HCT116 (cell line): ENCODE measurements at regions not wholly inside any gene's neighbourhood (a gene's known extent, or its start where the extent isn't known, plus 50 kb on each side); places are given as distances from the start of the nearest gene placed in this dataset.

Source experiments
- JUND ChIP-seq: IDR thresholded peaks from 2 replicates; pipeline ENCODE4 v1.6.1; 2012
- TF ChIP-seq, protein P1 (sequence below), 3 experiments: fragments of 200-600 bp in 1 of 3; sonication (generic) in 1 of 3; IDR thresholded peaks in 2 of 3; conservative IDR thresholded peaks in 1 of 3; 2 replicates each; pipeline ENCODE4 v1.5.1; 2012 to 2017; ENCODE audit warnings: low read depth in 2 of 3, low read length in 2 of 3, antibody characterized with exemption in 1 of 3, borderline replicate concordance in 1 of 3, control low read depth in 1 of 3, mild to moderate bottlenecking in 1 of 3, mixed read lengths in 1 of 3, mixed run types in 1 of 3, moderate library complexity in 1 of 3; ENCODE audit not compliant: insufficient read depth in 1 of 3

- TF ChIP-seq, protein P1, sequence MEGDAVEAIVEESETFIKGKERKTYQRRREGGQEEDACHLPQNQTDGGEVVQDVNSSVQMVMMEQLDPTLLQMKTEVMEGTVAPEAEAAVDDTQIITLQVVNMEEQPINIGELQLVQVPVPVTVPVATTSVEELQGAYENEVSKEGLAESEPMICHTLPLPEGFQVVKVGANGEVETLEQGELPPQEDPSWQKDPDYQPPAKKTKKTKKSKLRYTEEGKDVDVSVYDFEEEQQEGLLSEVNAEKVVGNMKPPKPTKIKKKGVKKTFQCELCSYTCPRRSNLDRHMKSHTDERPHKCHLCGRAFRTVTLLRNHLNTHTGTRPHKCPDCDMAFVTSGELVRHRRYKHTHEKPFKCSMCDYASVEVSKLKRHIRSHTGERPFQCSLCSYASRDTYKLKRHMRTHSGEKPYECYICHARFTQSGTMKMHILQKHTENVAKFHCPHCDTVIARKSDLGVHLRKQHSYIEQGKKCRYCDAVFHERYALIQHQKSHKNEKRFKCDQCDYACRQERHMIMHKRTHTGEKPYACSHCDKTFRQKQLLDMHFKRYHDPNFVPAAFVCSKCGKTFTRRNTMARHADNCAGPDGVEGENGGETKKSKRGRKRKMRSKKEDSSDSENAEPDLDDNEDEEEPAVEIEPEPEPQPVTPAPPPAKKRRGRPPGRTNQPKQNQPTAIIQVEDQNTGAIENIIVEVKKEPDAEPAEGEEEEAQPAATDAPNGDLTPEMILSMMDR (IDR thresholded peaks at IDR 0.05 in 2 of 3, conservative IDR thresholded peaks at IDR 0.05 in 1 of 3; ENCODE audit: borderline replicate concordance in 1 of 3, insufficient read depth in 1 of 3, low read depth in 2 of 3, low read length in 2 of 3): no peak
- TF ChIP-seq JUND: no peak
Observed at GRCh38 chr4:147423229-147423628, 57.7 kb upstream of the EDNRA start.
